ENCODE measurements at regions not wholly inside any gene's neighbourhood (a gene's known extent, or its start where the extent isn't known, plus 50 kb on each side); places are given as distances from the start of the nearest gene placed in this dataset.

- TF ChIP-seq CTCF (IDR thresholded peaks at IDR 0.05) (no peak), POLR2A (IDR thresholded peaks at IDR 0.05) (no peak)
These were observed 116.1 kb downstream of the KLF13 start for GRCh38 chr15:31442699-31443111.
